ENCODE measurements at regions not wholly inside any gene's neighbourhood (a gene's known extent, or its start where the extent isn't known, plus 50 kb on each side); places are given as distances from the start of the nearest gene placed in this dataset.

GRCh38 chr14:86902176-86902950, 1090.6 kb downstream of the GALC start:
- intact Hi-C loops (cut with micrococcal nuclease) (no loop called here), dilution Hi-C loops (cut with MboI; ENCODE audit: extremely low pct_ligation_motif_present, low sequenced_read_pairs) (no loop called here)
- no peak overlapping the region for H3K4me2 ChIP-seq (ENCODE audit: insufficient read depth, low read length)
- TF ChIP-seq JUN (IDR thresholded peaks at IDR 0.05; ENCODE audit: borderline replicate concordance, insufficient read depth, insufficient read length, low read depth) (no peak), POLR2A (IDR thresholded peaks at IDR 0.05; ENCODE audit: low read depth, low read length) (no peak), MYC (IDR thresholded peaks at IDR 0.05; ENCODE audit: low read depth, low read length) (no peak), MAX (IDR thresholded peaks at IDR 0.05; ENCODE audit: insufficient read depth, insufficient read length) (no peak), FOS (IDR thresholded peaks at IDR 0.05; ENCODE audit: borderline replicate concordance, insufficient read depth, low read length) (no peak), EZH2 (IDR thresholded peaks at IDR 0.05; ENCODE audit: borderline replicate concordance, low read depth, low read length, severe bottlenecking) (no peak), GATA2 (IDR thresholded peaks at IDR 0.05; ENCODE audit: insufficient read depth, insufficient read length, low read depth, low read length) (no peak), CTCF (IDR thresholded peaks at IDR 0.05; ENCODE audit: extremely low read depth in 1 of 2, insufficient read depth in 1 of 2, low read depth in 1 of 2, low read length in 2 of 2) (no peak), POLR2AphosphoS5 (IDR thresholded peaks at IDR 0.05; ENCODE audit: insufficient read depth, low read depth, low read length) (no peak)
- ChIA-PET POLR2A (no interaction called here), CTCF (no interaction called here)
- H3K27ac ChIP-seq (ENCODE audit: insufficient read depth, low read depth, low read length): no peak overlapping the region
- H3K79me2 ChIP-seq (ENCODE audit: control insufficient read depth, insufficient read depth, low read length): no peaks in the 10 kb centered on the region
- FAIRE-seq (no peak), DNase-seq (ENCODE audit: low read depth, low spot score) (no peak)
- H3K4me3 ChIP-seq (replicated peaks in 1 of 3; ENCODE audit: insufficient read depth in 1 of 3, low read depth in 1 of 3, low read length in 3 of 3): no peak overlapping the region
- no peak overlapping the region for H2AFZ ChIP-seq (ENCODE audit: low read depth, low read length)
- H3K27me3 ChIP-seq (ENCODE audit: control insufficient read depth in 2 of 2, insufficient read depth in 2 of 2, low read length in 2 of 2): no peaks in the 10 kb centered on the region
- no peak overlapping the region for H3K9ac ChIP-seq (replicated peaks; ENCODE audit: extremely low read depth, insufficient read depth, low read length)
- H4K20me1 ChIP-seq (replicated peaks; ENCODE audit: control insufficient read depth, extremely low read depth, insufficient read depth, low read length): no peaks in the 10 kb centered on the region
- BruUV-seq (replicated peaks): no TSS peak
- H3K4me1 ChIP-seq (ENCODE audit: control insufficient read depth, extremely low read depth, insufficient read depth, low read length): no peaks in the 10 kb centered on the region
- H3K9me3 ChIP-seq (replicated peaks; ENCODE audit: control insufficient read depth, insufficient read depth, low read length): no peaks in the 10 kb centered on the region
- H3K36me3 ChIP-seq (ENCODE audit: control insufficient read depth in 2 of 2, extremely low read depth in 1 of 2, insufficient read depth in 2 of 2, low read length in 2 of 2): no peaks in the 10 kb centered on the region
- H3K9me1 ChIP-seq (replicated peaks; ENCODE audit: control insufficient read depth, extremely low read depth, insufficient read depth, low read length): no peaks in the 10 kb centered on the region
